Nephron (organoid): ENCODE measurements at regions not wholly inside any gene's neighbourhood (a gene's known extent, or its start where the extent isn't known, plus 50 kb on each side); places are given as distances from the start of the nearest gene placed in this dataset.

Source experiments
- H3K27ac Mint-ChIP-seq, 3 experiments: 2 replicates each; pipeline ENCODE4 v1.8.0; 2020; ENCODE audit warnings: mixed read lengths in 3 of 3, mild to moderate bottlenecking in 2 of 3, moderate library complexity in 1 of 3
- H3K27me3 Mint-ChIP-seq: 2 replicates; pipeline ENCODE4 v1.8.0; 2021; ENCODE audit warnings: low read depth, mild to moderate bottlenecking, moderate library complexity, mixed read lengths
- H3K36me3 Mint-ChIP-seq: 2 replicates; pipeline ENCODE4 v1.8.0; 2020; ENCODE audit warnings: low read depth, mixed read lengths
- H3K4me1 Mint-ChIP-seq: 2 replicates; pipeline ENCODE4 v1.8.0; 2020; ENCODE audit warnings: mixed read lengths
- H3K4me3 Mint-ChIP-seq, 3 experiments: 2 replicates each; pipeline ENCODE4 v1.8.0; 2020; ENCODE audit warnings: mild to moderate bottlenecking in 3 of 3, mixed read lengths in 3 of 3, moderate library complexity in 2 of 3
- H3K9me3 Mint-ChIP-seq: 2 replicates; pipeline ENCODE4 v1.8.0; 2020; ENCODE audit warnings: mixed read lengths
- CTCF ChIP-seq, 3 experiments: fragments of 200-600 bp; sonication (generic); IDR thresholded peaks; one replicate each; pipeline ENCODE4 v1.5.0; 2021; ENCODE audit warnings: antibody characterized with exemption in 3 of 3; ENCODE audit not compliant: unreplicated experiment in 3 of 3

GRCh38 chr7:34322841-34323240 lies 335.2 kb upstream of the NPSR1 start:
- no peaks in the 10 kb centered on the region for H3K4me1 Mint-ChIP-seq
- H3K27ac Mint-ChIP-seq: no peak overlapping the region
- H3K4me3 Mint-ChIP-seq: no peak overlapping the region
- peaks cover 20% of the 10 kb centered on the region for H3K27me3 Mint-ChIP-seq
- no peaks in the 10 kb centered on the region for H3K9me3 Mint-ChIP-seq
- TF ChIP-seq CTCF (IDR thresholded peaks at IDR 0.05; ENCODE audit: unreplicated experiment in 3 of 3): no peak
- no peaks in the 10 kb centered on the region for H3K36me3 Mint-ChIP-seq

- H3K27me3 Mint-ChIP-seq: no peaks in the 10 kb centered on the region
Measured at GRCh38 chr7:34327681-34328080, 330.3 kb upstream of the NPSR1 start.

GRCh38 chr7:34330308-34330707 lies 327.7 kb upstream of the NPSR1 start:
- no peak overlapping the region for H3K27ac Mint-ChIP-seq
- H3K36me3 Mint-ChIP-seq: no peaks in the 10 kb centered on the region
- no peaks in the 10 kb centered on the region for H3K4me1 Mint-ChIP-seq
- peaks cover 5% of the 10 kb centered on the region for H3K9me3 Mint-ChIP-seq
- TF ChIP-seq CTCF (IDR thresholded peaks at IDR 0.05; ENCODE audit: unreplicated experiment in 3 of 3): no peak
- H3K27me3 Mint-ChIP-seq: no peaks in the 10 kb centered on the region
- no peak overlapping the region for H3K4me3 Mint-ChIP-seq

More at GRCh38 chr7:34327681-34328080, 330.3 kb upstream of the NPSR1 start:
- H3K9me3 Mint-ChIP-seq: no peaks in the 10 kb centered on the region
- no peak for TF ChIP-seq CTCF (IDR thresholded peaks at IDR 0.05; ENCODE audit: unreplicated experiment in 3 of 3)
- H3K36me3 Mint-ChIP-seq: no peaks in the 10 kb centered on the region
- no peaks in the 10 kb centered on the region for H3K4me1 Mint-ChIP-seq
- H3K4me3 Mint-ChIP-seq: no peak overlapping the region
- H3K27ac Mint-ChIP-seq: no peak overlapping the region

- peaks cover 5% of the 10 kb centered on the region for H3K9me3 Mint-ChIP-seq
- H3K27me3 Mint-ChIP-seq: no peaks in the 10 kb centered on the region
- H3K27ac Mint-ChIP-seq: no peak overlapping the region
- no peaks in the 10 kb centered on the region for H3K4me1 Mint-ChIP-seq
- no peaks in the 10 kb centered on the region for H3K36me3 Mint-ChIP-seq
- no peak overlapping the region for H3K4me3 Mint-ChIP-seq
- no peak for TF ChIP-seq CTCF (IDR thresholded peaks at IDR 0.05; ENCODE audit: unreplicated experiment in 3 of 3)
Measured at GRCh38 chr7:34331102-34331501, 326.9 kb upstream of the NPSR1 start.

- TF ChIP-seq CTCF (IDR thresholded peaks at IDR 0.05; ENCODE audit: unreplicated experiment in 3 of 3): no peak
- no peak overlapping the region for H3K4me3 Mint-ChIP-seq
- H3K9me3 Mint-ChIP-seq: peaks cover 5% of the 10 kb centered on the region
- H3K27ac Mint-ChIP-seq: no peak overlapping the region
- H3K27me3 Mint-ChIP-seq: no peaks in the 10 kb centered on the region
- H3K4me1 Mint-ChIP-seq: no peaks in the 10 kb centered on the region
- H3K36me3 Mint-ChIP-seq: no peaks in the 10 kb centered on the region
Measured at GRCh38 chr7:34332006-34332405, 326.0 kb upstream of the NPSR1 start.

GRCh38 chr7:34333184-34333583 lies 324.8 kb upstream of the NPSR1 start:
- peaks cover 11% of the 10 kb centered on the region for H3K9me3 Mint-ChIP-seq
- H3K27ac Mint-ChIP-seq: no peak overlapping the region
- H3K4me3 Mint-ChIP-seq: no peak overlapping the region

More at GRCh38 chr7:34333184-34333583, 324.8 kb upstream of the NPSR1 start:
- no peak for TF ChIP-seq CTCF (IDR thresholded peaks at IDR 0.05; ENCODE audit: unreplicated experiment in 3 of 3)
- Mint-ChIP-seq H3K36me3 (no peaks in the 10 kb centered on the region), H3K4me1 (no peaks in the 10 kb centered on the region), H3K27me3 (no peaks in the 10 kb centered on the region)
